NAMALWA (cell line): ENCODE measurements at regions not wholly inside any gene's neighbourhood (a gene's known extent, or its start where the extent isn't known, plus 50 kb on each side); places are given as distances from the start of the nearest gene placed in this dataset.
"Not testable (repeated sequence)": the region's sequence is repeated elsewhere in the genome, so short reads cannot be mapped to it uniquely, and the experiment has no call there.

ENCODE experiments used
- DNase-seq: peaks from one replicate; pipeline ENCODE4 v3.0.0-alpha.2; 2015; ENCODE audit warnings: low spot score

DNA sequence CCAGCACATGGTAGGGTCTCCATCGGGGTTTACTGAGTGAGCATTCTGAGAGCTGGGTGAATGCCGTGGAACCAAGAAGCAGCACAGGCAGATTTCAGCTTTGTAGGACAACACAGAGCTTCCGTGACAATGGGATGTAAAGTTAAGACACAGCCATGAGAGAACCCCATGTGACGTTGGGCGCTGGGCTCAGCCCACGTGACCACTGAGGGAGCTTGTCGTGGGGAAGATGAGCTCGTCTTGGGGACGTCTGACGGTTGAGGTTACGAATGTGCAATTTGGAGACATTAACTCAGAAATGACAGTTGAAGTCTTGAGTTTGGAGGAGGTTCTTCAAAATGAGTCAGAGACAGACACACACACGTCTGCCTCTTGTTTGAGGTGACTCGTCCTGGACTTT, 51.5 kb upstream of the MUC20 start:
- DNase-seq = not testable (repeated sequence)

DNA sequence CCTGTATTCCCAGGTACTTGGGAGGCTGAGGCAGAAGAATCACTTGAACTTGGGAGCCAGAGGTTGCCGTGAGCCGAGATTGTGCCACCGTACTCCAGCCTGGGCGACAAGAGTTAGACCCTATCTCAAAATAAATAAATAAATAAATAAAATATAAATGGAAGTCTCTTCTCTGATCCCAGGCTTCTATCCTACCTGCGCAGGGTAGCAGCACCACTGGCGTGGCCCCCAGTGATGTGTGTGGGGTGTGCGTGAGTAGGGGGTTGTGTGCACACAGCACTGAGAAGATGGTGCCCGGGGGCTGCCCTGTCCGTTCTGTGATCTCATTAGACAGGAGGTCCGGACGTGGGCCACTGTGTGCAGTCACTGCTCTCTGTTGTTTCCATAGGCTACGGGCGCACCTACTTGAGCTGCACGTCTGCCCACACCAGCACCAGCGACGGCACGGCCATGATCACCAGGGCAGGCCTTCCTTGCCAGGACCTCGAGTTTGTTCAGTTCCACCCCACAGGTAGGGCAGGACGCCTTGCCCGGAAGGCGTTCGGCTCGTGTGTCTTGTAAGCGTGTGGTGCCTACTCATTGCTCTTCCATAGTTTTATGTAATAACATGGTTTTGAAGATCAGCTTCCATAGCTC, 52.5 kb upstream of the MUC20 start:
- not testable (repeated sequence) for DNase-seq

- DNase-seq = not testable (repeated sequence)
These were observed 55.5 kb upstream of the MUC20 start for GRCh38 chr3:195665311-195665710.

DNA sequence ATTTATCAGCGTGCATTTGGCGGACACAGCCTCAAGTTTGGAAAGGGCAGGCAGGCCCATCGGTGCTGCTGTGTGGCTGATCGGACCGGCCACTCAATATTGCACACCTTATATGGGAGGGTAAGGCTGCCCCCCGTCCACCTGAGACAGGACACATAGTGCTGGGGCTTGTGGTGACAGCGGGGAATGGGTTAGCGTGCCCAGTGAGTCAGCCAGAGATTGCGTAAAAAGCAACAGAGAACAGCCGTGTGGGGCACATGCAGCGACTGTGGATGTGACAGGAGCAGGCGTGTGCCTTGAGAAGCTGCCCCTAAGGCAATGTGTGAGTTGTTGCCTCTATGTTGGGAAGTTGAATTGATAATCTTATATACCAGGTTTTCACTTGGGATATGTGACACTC, 56.6 kb upstream of the MUC20 start:
- not testable (repeated sequence) for DNase-seq

DNA sequence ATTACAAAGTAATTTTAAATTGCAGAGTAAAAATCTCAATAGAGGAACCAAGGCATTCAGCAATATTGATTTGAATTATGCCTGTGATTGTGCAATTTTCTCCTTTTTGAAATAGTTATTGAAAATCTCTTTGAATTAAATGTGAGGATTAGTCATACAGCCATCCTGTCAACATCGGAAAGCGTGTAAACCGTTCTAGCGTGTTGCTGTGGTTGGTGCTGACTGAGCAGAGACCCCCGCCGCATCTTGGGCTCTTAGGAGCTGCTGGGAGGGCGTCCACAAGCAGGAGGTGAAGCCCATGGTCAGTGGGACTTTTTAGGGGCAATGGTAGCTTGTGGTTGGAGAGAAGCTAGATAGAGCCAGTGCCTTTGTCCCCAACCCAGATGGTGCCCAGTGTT, 61.6 kb upstream of the MUC20 start:
- DNase-seq = not testable (repeated sequence)

GRCh38 chr3:195658381-195659135, 62.2 kb upstream of the MUC20 start:
- not testable (repeated sequence) for DNase-seq

- DNase-seq = peak; percentile 84
These were observed 63.1 kb upstream of the MUC20 start for GRCh38 chr3:195657475-195658372.

GRCh38 chr3:195656091-195656490, 64.7 kb upstream of the MUC20 start:
- not testable (repeated sequence) for DNase-seq

DNA sequence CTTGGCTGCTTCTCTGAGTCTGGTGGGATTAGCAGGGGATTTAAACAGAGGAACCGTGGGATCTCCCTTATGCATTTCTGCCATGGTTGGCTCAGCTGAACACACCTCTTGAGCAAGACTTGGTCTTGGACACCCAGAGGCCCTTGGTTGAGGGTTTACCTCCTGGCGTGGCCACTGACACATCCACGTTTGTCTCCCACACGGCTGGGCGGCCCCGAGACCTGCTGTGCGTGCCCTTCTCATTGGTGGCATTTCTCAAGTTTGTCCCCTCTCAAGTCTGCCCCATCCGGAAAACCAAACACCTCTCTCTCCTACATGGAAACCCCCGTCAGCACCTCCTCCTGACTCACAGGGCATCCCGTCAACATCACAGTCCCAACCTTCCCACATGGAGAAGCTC, 66.0 kb upstream of the MUC20 start:
- not testable (repeated sequence) for DNase-seq

DNA sequence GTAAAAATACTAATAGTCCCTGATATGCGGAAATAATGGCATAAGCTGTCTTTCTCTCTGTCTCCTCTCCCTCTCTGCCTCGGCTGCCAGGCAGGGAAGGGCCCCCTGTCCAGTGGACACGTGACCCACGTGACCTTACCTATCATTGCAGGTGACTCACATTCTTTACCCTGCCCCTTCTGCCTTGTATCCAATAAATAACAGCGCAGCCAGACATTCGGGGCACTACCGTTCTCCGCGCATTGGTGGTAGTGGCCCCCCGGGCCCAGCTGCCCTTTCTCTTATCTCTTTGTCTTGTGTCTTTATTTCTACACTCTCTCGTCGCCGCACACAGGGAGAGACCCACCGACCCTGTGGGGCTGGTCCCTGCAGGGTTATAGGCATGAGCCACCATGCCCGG, 66.6 kb upstream of the MUC20 start:
- DNase-seq = not testable (repeated sequence)

- peak; percentile 34 for DNase-seq
These were observed 67.1 kb upstream of the MUC20 start for GRCh38 chr3:195653641-195654040.

DNA sequence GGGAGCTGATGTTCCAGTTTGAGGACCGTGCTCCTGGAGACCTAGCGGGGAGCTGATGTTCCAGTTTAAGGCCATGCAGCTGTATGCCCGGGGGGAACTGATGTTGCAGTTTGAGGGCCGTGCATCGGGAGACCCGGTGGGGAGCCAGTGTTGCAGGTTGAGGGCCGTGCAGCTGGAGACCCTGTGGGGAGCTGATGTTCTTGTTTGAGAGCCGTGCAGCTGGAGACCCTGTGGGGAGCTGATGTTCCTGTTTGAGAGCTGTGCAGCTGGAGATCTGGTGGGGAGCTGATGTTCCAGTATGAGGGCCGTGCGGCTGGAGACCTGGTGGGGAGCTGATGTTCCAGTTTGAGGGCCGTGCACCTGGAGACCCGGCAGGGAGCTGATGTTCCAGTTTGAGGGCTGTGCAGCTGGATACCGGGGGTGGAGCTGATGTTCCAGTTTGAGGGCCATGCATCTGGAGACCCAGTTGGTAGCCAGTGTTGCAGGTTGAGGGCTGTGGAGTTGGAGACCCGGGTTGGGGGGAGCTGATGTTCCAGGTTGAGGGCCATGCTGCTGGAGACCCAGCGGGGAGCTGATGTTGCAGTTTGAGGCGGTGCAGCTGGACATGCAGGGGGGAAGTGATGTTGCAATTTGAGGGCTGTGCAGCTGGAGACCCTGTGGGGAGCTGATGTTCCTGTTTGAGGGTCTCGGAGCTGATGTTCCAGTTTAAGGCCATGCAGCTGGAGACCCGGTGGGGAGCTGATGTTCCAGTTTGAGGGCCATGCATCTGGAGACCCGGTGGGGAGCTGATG, 64.4 kb upstream of the APOD start:
- DNase-seq = peak; percentile 18

DNA sequence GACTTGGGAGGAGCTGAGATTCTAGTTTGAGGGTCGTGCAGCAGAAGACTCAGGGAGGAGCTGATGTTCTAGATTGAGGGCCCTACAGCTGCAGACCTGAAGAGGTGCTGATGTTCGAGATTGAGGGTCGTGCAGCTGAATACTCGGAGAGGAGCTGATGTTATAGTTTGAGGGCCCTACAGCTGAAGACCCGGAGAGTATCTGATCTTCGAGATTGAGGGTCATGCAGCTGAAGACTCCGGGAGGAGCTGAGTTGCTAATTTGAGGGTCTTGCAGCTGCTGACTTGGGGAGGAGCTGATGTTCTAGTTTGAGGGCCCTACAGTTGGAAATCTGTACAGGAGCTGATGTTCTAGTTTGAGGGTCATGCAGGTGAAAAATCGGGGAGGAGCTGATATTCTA, 62.1 kb upstream of the APOD start:
- not testable (repeated sequence) for DNase-seq

DNA sequence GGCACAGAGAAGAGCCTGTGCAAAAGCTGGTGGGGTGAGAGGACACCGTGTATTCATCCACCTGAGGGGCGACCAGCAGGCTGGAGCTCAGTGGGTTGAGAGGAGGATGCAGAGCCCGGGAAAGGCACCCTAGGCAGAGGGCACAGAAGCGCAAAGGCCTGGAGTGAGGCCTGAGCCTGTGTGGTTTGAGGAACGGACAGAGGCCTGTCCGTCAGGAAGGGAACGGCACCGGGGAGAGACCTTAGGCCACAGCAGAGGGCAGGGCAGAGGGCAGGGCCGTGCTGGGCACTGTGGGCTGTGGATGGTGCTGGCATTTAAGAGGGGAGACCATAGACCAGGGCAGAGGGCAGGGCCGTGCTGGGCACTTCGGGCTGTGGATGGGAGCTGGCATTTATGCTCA, 59.5 kb upstream of the APOD start:
- DNase-seq = not testable (repeated sequence)

- DNase-seq = not testable (repeated sequence)
These were observed 58.6 kb upstream of the APOD start for GRCh38 chr3:195642311-195642710.

GRCh38 chr3:195638456-195638855, 54.7 kb upstream of the APOD start:
- DNase-seq = not testable (repeated sequence)

- DNase-seq = not testable (repeated sequence)
These were observed 53.9 kb upstream of the APOD start for GRCh38 chr3:195637473-195638233.

- not testable (repeated sequence) for DNase-seq
These were observed 53.3 kb upstream of the APOD start for GRCh38 chr3:195637011-195637410.

- not testable (repeated sequence) for DNase-seq
These were observed 52.4 kb upstream of the APOD start for GRCh38 chr3:195635898-195636685.

- DNase-seq = not testable (repeated sequence)
These were observed 51.6 kb upstream of the APOD start for GRCh38 chr3:195635262-195635873.
